Common myeloid progenitor, CD34-positive (primary cell): ENCODE measurements at regions not wholly inside any gene's neighbourhood (a gene's known extent, or its start where the extent isn't known, plus 50 kb on each side); places are given as distances from the start of the nearest gene placed in this dataset.

ENCODE experiments used
- CTCF ChIA-PET: fragments of 350-600 bp; sonication (Branson Sonifier 250); formaldehyde crosslinking; loops from one replicate; lab custom pipeline; 2021; ENCODE audit warnings: antibody characterized with exemption; lab: Charles Lee
- POLR2A ChIA-PET: fragments of 350-600 bp; sonication (Branson Sonifier 250); formaldehyde crosslinking; loops from one replicate; lab custom pipeline; 2021; ENCODE audit warnings: antibody characterized with exemption; lab: Charles Lee
- DNase-seq, 3 donors: peaks; one replicate each; pipeline versions ENCODE4 v3.0.0 to v3.0.0-alpha.2; 2013
- H3K27ac ChIP-seq, 2 experiments: 1 replicate in 1 of 2; 2 replicates in 1 of 2; pipeline ENCODE4 v1.7.0; 2013; ENCODE audit warnings: inconsistent platforms in 2 of 2, low read length in 2 of 2, mild to moderate bottlenecking in 2 of 2, low read depth in 1 of 2, moderate library complexity in 1 of 2; ENCODE audit not compliant: severe bottlenecking in 2 of 2, insufficient read depth in 1 of 2, poor library complexity in 1 of 2
- H3K27me3 ChIP-seq, 5 experiments: replicated peaks in 2 of 5; 1 replicate in 3 of 5; 2 replicates in 2 of 5; pipeline versions ENCODE4 v1.6.1 to v1.7.0; 2013; ENCODE audit warnings: low read length in 4 of 5, mild to moderate bottlenecking in 2 of 5, moderate library complexity in 2 of 5, inconsistent platforms in 1 of 5; ENCODE audit not compliant: insufficient read depth in 5 of 5, control insufficient read depth in 4 of 5
- H3K36me3 ChIP-seq, 4 experiments: 1 replicate in 2 of 4; 2 replicates in 2 of 4; pipeline versions ENCODE4 v1.6.1 to v1.7.0; 2013; ENCODE audit warnings: low read length in 3 of 4, control low read depth in 1 of 4, mild to moderate bottlenecking in 1 of 4; ENCODE audit not compliant: control insufficient read depth in 4 of 4, insufficient read depth in 4 of 4
- H3K4me1 ChIP-seq, 4 experiments: 1 replicate in 3 of 4; 2 replicates in 1 of 4; pipeline versions ENCODE4 v1.6.1 to v1.7.1; 2013; ENCODE audit warnings: low read length in 3 of 4, mild to moderate bottlenecking in 3 of 4, control low read depth in 1 of 4, inconsistent platforms in 1 of 4, moderate library complexity in 1 of 4; ENCODE audit not compliant: control insufficient read depth in 4 of 4, insufficient read depth in 4 of 4; ENCODE audit errors: control extremely low read depth in 1 of 4
- H3K4me3 ChIP-seq, 7 experiments: 1 replicate in 4 of 7; 2 replicates in 3 of 7; pipeline versions ENCODE4 v1.5.1 to v1.7.0; 2013; ENCODE audit warnings: mild to moderate bottlenecking in 7 of 7, low read length in 6 of 7, moderate library complexity in 6 of 7, inconsistent platforms in 2 of 7, low read depth in 2 of 7, control low read depth in 1 of 7; ENCODE audit not compliant: insufficient read depth in 4 of 7, control insufficient read depth in 1 of 7; ENCODE audit errors: extremely low read depth in 1 of 7
- H3K9me3 ChIP-seq, 5 experiments: 1 replicate in 4 of 5; 2 replicates in 1 of 5; pipeline versions ENCODE4 v1.6.1 to v1.7.1; 2013; ENCODE audit warnings: low read length in 4 of 5, mild to moderate bottlenecking in 2 of 5, inconsistent platforms in 1 of 5, low read depth in 1 of 5, moderate library complexity in 1 of 5; ENCODE audit not compliant: control insufficient read depth in 4 of 5, insufficient read depth in 2 of 5; ENCODE audit errors: control extremely low read depth in 1 of 5
- WGBS: methylation state at CpG from one replicate; pipeline ENCODE4 v1.1.5; 2013; ENCODE audit not compliant: insufficient coverage; 5-methylcytosine and 5-hydroxymethylcytosine counted together

GRCh38 chr5:109506556-109506955 is 96.8 kb upstream of the PJA2 start:
- CTCF ChIA-PET: no interaction called here
- H3K9me3 ChIP-seq: no peaks in the 10 kb centered on the region
- H3K27me3 ChIP-seq: no peaks in the 10 kb centered on the region
- no peak overlapping the region for H3K4me3 ChIP-seq
- DNase-seq: peak in 2 of 3 donors; percentile 5 to 7
- H3K36me3 ChIP-seq: no peaks in the 10 kb centered on the region
- peaks cover 0 to 10% (median 3%) of the 10 kb centered on the region in 4 experiments for H3K4me1 ChIP-seq
- WGBS: no CpG with 5 or more reads among the region's 1 CpG
- POLR2A ChIA-PET: no interaction called here
- H3K27ac ChIP-seq: no peak overlapping the region

- no peak for DNase-seq
- CTCF ChIA-PET: no interaction called here
- WGBS: no CpG with 5 or more reads among the region's 3 CpGs
Measured at GRCh38 chr5:109496112-109496511, 86.3 kb upstream of the PJA2 start.

GRCh38 chr5:109487753-109488420 is 78.1 kb upstream of the PJA2 start:
- H3K4me3 ChIP-seq: no peak overlapping the region
- H3K27me3 ChIP-seq: no peaks in the 10 kb centered on the region
- ChIA-PET CTCF (interaction anchor here (0.6 to 0.9 kb wide), 2 partner anchors 9 to 722 kb away, joined by 3 read pairs; no protein-coding TSS in a partner anchor), POLR2A (interaction anchor here (0.5 kb wide), 1 partner anchor 291 kb away, joined by 3 read pairs; no protein-coding TSS in a partner anchor)
- no peak for DNase-seq
- H3K36me3 ChIP-seq: no peaks in the 10 kb centered on the region
- H3K4me1 ChIP-seq: peaks cover 6 to 12% (median 9%) of the 10 kb centered on the region in 4 experiments
- no peaks in the 10 kb centered on the region for H3K9me3 ChIP-seq
- 98% methylated on average over 48 of the region's 65 CpGs for WGBS
- H3K27ac ChIP-seq: no peak overlapping the region

More at GRCh38 chr5:109496112-109496511, 86.3 kb upstream of the PJA2 start:
- no peaks in the 10 kb centered on the region for H3K4me1 ChIP-seq
- H3K9me3 ChIP-seq: no peaks in the 10 kb centered on the region
- no peak overlapping the region for H3K4me3 ChIP-seq
- no peak overlapping the region for H3K27ac ChIP-seq
- POLR2A ChIA-PET: no interaction called here
- H3K36me3 ChIP-seq: no peaks in the 10 kb centered on the region
- H3K27me3 ChIP-seq: no peaks in the 10 kb centered on the region

- ChIA-PET POLR2A (no interaction called here), CTCF (no interaction called here)
Measured at GRCh38 chr5:109486200-109486804, 76.5 kb upstream of the PJA2 start.

GRCh38 chr5:109485030-109485429 is 75.3 kb upstream of the PJA2 start:
- ChIA-PET POLR2A (no interaction called here), CTCF (no interaction called here)
- H3K27me3 ChIP-seq: no peaks in the 10 kb centered on the region
- DNase-seq: peak; percentile 14 to 38 (median 24)
- no peak overlapping the region for H3K4me3 ChIP-seq
- peaks cover 6 to 16% (median 10%) of the 10 kb centered on the region in 4 experiments for H3K4me1 ChIP-seq
- no peaks in the 10 kb centered on the region for H3K9me3 ChIP-seq
- 78% methylated on average over 8 of the region's 8 CpGs for WGBS
- H3K27ac ChIP-seq: no peak overlapping the region
- no peaks in the 10 kb centered on the region for H3K36me3 ChIP-seq

More at GRCh38 chr5:109486200-109486804, 76.5 kb upstream of the PJA2 start:
- no peaks in the 10 kb centered on the region for H3K36me3 ChIP-seq
- H3K27me3 ChIP-seq: no peaks in the 10 kb centered on the region
- no peak for DNase-seq
- no peaks in the 10 kb centered on the region for H3K9me3 ChIP-seq
- H3K4me1 ChIP-seq: peaks cover 6 to 16% (median 10%) of the 10 kb centered on the region in 4 experiments
- no peak overlapping the region for H3K27ac ChIP-seq
- H3K4me3 ChIP-seq: no peak overlapping the region
- 100% methylated on average over 7 of the region's 10 CpGs for WGBS

GRCh38 chr5:109484597-109484996 is 74.8 kb upstream of the PJA2 start:
- POLR2A ChIA-PET: no interaction called here
- Histone ChIP-seq H3K4me1 (peaks cover 6 to 16% (median 10%) of the 10 kb centered on the region in 4 experiments), H3K27ac (no peak overlapping the region), H3K9me3 (no peaks in the 10 kb centered on the region), H3K4me3 (no peak overlapping the region), H3K27me3 (no peaks in the 10 kb centered on the region), H3K36me3 (no peaks in the 10 kb centered on the region)
- no peak for DNase-seq
- CTCF ChIA-PET: no interaction called here
- 75% methylated on average over 2 of the region's 3 CpGs for WGBS

- H3K9me3 ChIP-seq: no peaks in the 10 kb centered on the region
- ChIA-PET CTCF (interaction anchor here (1.4 kb wide), 2 partner anchors 13 to 205 kb away, joined by 4 read pairs; no protein-coding TSS in a partner anchor), POLR2A (no interaction called here)
- H3K27me3 ChIP-seq: no peaks in the 10 kb centered on the region
- whole genome bisulfite sequencing: no CpG with 5 or more reads among the region's 2 CpGs
- peak overlapping the region in 1 of 7 experiments; percentile 2 for H3K4me3 ChIP-seq
- H3K4me1 ChIP-seq: peaks cover 6 to 16% (median 10%) of the 10 kb centered on the region in 4 experiments
- no peaks in the 10 kb centered on the region for H3K36me3 ChIP-seq
- peak; percentile 42 to 67 (median 51) for DNase-seq
- H3K27ac ChIP-seq: no peak overlapping the region
Measured at GRCh38 chr5:109483395-109483971, 73.7 kb upstream of the PJA2 start.
